Astrocyte of the spinal cord (primary cell): ENCODE measurements at regions not wholly inside any gene's neighbourhood (a gene's known extent, or its start where the extent isn't known, plus 50 kb on each side); places are given as distances from the start of the nearest gene placed in this dataset.
"Not testable (repeated sequence)": the region's sequence is repeated elsewhere in the genome, so short reads cannot be mapped to it uniquely, and the experiment has no call there.

Source experiments
- DNase-seq: peaks from one replicate; pipeline ENCODE4 v3.0.0; 2011; ENCODE audit warnings: low read depth, low spot score
- H3K4me3 ChIP-seq: 2 replicates; pipeline ENCODE4 v1.5.1; 2011; ENCODE audit warnings: low read depth, mild to moderate bottlenecking, low read length, moderate library complexity
- in situ Hi-C: cut with HindIII; loops from 2 replicates; pipeline ENCODE4 v1.10.0; 2017; ENCODE audit warnings: low sequenced_read_pairs
- TF ChIP-seq, protein P1 (sequence below): IDR thresholded peaks from 2 replicates; pipeline ENCODE4 v1.5.1; 2012; ENCODE audit warnings: low read depth, mild to moderate bottlenecking, low read length, inconsistent platforms

DNA sequence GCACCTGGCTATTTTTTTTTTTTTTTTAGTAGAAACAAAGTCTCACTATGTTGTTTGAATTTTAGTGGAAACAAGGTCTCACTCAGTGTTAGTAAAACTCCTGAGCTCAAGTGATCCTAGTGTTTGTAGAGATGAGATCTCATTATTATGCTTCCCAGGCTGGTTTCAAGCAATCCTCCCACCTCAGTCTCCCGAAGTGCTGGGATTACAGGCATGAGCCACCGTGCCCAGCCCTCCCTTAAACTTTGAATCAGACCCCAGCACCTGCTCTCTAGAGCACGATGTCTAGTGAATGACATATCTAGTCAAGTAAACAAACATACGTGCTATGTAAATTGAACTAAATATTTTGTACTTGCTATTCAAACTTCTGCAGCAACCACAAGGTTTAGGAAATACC, 105.6 kb upstream of the MYO3A start:
- in situ Hi-C loops, result no loop called here
- TF ChIP-seq, protein P1, sequence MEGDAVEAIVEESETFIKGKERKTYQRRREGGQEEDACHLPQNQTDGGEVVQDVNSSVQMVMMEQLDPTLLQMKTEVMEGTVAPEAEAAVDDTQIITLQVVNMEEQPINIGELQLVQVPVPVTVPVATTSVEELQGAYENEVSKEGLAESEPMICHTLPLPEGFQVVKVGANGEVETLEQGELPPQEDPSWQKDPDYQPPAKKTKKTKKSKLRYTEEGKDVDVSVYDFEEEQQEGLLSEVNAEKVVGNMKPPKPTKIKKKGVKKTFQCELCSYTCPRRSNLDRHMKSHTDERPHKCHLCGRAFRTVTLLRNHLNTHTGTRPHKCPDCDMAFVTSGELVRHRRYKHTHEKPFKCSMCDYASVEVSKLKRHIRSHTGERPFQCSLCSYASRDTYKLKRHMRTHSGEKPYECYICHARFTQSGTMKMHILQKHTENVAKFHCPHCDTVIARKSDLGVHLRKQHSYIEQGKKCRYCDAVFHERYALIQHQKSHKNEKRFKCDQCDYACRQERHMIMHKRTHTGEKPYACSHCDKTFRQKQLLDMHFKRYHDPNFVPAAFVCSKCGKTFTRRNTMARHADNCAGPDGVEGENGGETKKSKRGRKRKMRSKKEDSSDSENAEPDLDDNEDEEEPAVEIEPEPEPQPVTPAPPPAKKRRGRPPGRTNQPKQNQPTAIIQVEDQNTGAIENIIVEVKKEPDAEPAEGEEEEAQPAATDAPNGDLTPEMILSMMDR, result no peak
- H3K4me3 ChIP-seq, result no peak overlapping the region
- DNase-seq, result no peak

DNA sequence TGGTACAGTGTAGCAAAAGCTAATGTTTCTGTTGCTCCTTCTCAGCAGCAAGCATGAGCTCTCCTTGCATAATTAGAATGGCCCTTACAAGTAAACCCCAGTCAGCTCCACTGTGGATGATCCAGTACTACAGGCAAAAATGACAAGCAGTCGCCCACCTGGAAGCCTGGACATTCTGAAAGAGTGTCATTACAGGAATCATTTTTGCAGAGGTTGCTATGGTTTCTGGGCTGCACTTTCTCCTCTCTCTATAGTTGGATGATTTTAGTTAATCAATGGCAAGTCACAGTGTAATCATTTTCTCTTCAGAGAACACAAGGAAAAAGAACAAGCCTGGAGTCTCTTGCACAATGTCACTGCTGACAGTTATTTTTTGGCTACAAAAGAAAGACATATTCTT, 102.9 kb upstream of the MYO3A start:
- TF ChIP-seq, protein P1, result no peak
- in situ Hi-C loops, result no loop called here

GRCh38 chr10:25839683-25840082, 94.3 kb upstream of the MYO3A start:
- no peak for DNase-seq
- in situ Hi-C loops, result no loop called here
- TF ChIP-seq, protein P1, result no peak
- no peak overlapping the region for H3K4me3 ChIP-seq

More for the DNA sequence above, 102.9 kb upstream of the MYO3A start:
- DNase-seq, result no peak
- no peak overlapping the region for H3K4me3 ChIP-seq

DNA sequence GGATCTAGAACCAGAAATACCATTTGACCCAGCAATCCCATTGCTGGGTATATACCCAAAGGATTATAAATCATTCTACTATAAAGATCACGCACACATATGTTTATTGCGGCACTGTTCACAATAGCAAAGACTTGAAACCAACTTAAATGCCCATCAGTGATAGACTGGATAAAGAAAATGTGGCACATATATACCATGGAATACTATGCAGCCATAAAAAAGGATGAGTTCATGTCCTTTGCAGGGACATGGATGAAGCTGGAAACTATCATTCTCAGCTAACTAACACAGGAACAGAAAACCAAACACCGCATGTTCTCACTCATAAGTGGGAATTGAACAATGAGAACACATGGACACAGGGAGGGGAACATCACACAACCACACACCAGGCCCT, 93.2 kb upstream of the MYO3A start:
- DNase-seq, in situ Hi-C loops, H3K4me3 ChIP-seq: not testable (repeated sequence)

GRCh38 chr10:25842146-25842545, 91.9 kb upstream of the MYO3A start:
- H3K4me3 ChIP-seq, result no peak overlapping the region
- in situ Hi-C loops, result no loop called here
- DNase-seq, result no peak
- TF ChIP-seq, protein P1, result no peak

- H3K4me3 ChIP-seq, result no peak overlapping the region
- TF ChIP-seq, protein P1, result no peak
- no peak for DNase-seq
- in situ Hi-C loops, result no loop called here
These were observed 90.4 kb upstream of the MYO3A start for GRCh38 chr10:25843551-25844170.

DNA sequence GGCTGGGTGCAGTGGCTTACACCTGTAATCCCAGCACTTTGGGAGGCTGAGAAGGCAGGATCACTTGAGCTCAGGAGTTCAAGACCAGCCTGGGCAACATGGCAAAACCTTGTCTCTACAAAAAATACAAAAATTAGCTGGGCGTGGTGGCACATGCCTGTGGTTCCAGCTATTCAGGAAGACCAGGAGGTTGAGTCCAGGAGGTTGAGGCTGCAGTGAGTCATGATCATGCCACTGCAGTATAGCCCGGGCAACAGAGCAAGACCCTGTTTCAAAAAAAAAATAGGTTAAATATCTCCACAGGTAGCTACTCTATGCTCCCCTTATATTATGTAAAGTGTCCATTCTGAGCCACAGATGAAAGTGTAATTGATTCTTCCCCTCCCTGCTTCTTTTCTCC, 89.3 kb upstream of the MYO3A start:
- H3K4me3 ChIP-seq, in situ Hi-C loops: not testable (repeated sequence)

GRCh38 chr10:25849268-25849667, 84.8 kb upstream of the MYO3A start:
- no peak overlapping the region for H3K4me3 ChIP-seq

More for the DNA sequence above, 89.3 kb upstream of the MYO3A start:
- not testable (repeated sequence) for DNase-seq

More at GRCh38 chr10:25849268-25849667, 84.8 kb upstream of the MYO3A start:
- in situ Hi-C loops, result no loop called here
- DNase-seq, result no peak
- TF ChIP-seq, protein P1, result no peak
